D721Med (cell line): ENCODE measurements at regions not wholly inside any gene's neighbourhood (a gene's known extent, or its start where the extent isn't known, plus 50 kb on each side); places are given as distances from the start of the nearest gene placed in this dataset.

Experiments
- DNase-seq: peaks from one replicate; pipeline ENCODE4 v3.0.0; 2011; ENCODE audit warnings: low spot score; ENCODE audit not compliant: insufficient read length
- FAIRE-seq: peaks from 2 replicates; lab custom pipeline; 2011; peaks lifted over from hg19 to GRCh38; lab: Jason Lieb, UNC
- CTCF ChIP-seq: IDR thresholded peaks from 2 replicates; pipeline ENCODE4 v1.5.1; 2012; ENCODE audit warnings: mild to moderate bottlenecking, control low read depth; ENCODE audit not compliant: insufficient read depth; ENCODE audit errors: missing control alignments

GRCh38 chr4:126851391-126851790 lies 781.4 kb upstream of the INTU start:
- no peak for TF ChIP-seq CTCF
- FAIRE-seq (no peak), DNase-seq (no peak)

- DNase-seq (no peak), FAIRE-seq (no peak)
- no peak for TF ChIP-seq CTCF
Measured at GRCh38 chr4:126853715-126854114, 779.0 kb upstream of the INTU start.

GRCh38 chr4:126856906-126857305 lies 775.9 kb upstream of the INTU start:
- TF ChIP-seq CTCF: no peak
- FAIRE-seq: no peak
- no peak for DNase-seq

- FAIRE-seq (no peak), DNase-seq (no peak)
Measured at GRCh38 chr4:126859314-126859713, 773.4 kb upstream of the INTU start.

GRCh38 chr4:126859872-126860271 lies 772.9 kb upstream of the INTU start:
- FAIRE-seq: no peak
- no peak for DNase-seq
- no peak for TF ChIP-seq CTCF

More at GRCh38 chr4:126859314-126859713, 773.4 kb upstream of the INTU start:
- no peak for TF ChIP-seq CTCF

- no peak for DNase-seq
- no peak for FAIRE-seq
Measured at GRCh38 chr4:126860308-126860707, 772.4 kb upstream of the INTU start.

More at GRCh38 chr4:126860308-126860707, 772.4 kb upstream of the INTU start:
- TF ChIP-seq CTCF: no peak
